HG02798 (cell line): ENCODE measurements at regions not wholly inside any gene's neighbourhood (a gene's known extent, or its start where the extent isn't known, plus 50 kb on each side); places are given as distances from the start of the nearest gene placed in this dataset.
A peak's percentile ranks its signal among the peaks of the same experiment; 100 is the strongest.
"Not testable (repeated sequence)": the region's sequence is repeated elsewhere in the genome, so short reads cannot be mapped to it uniquely, and the experiment has no call there.

Source experiments
- ATAC-seq: cut with Tn5 transposase; IDR thresholded peaks from one replicate; pipeline ENCODE4 v1.9.1; 2021; ENCODE audit warnings: mild to moderate bottlenecking; ENCODE audit not compliant: unreplicated experiment, poor library complexity

- ATAC-seq: no peak
Measured at GRCh38 chr13:76829572-76830327, 56.5 kb downstream of the KCTD12 start.

- peak; percentile 56 for ATAC-seq
Measured at GRCh38 chr13:76828316-76828741, 57.9 kb downstream of the KCTD12 start.

GRCh38 chr13:76826527-76826926, 59.7 kb downstream of the KCTD12 start:
- ATAC-seq: no peak

GRCh38 chr13:76825430-76825829, 60.8 kb downstream of the KCTD12 start:
- no peak for ATAC-seq

- no peak for ATAC-seq
Measured at GRCh38 chr13:76823969-76824368, 62.2 kb downstream of the KCTD12 start.

GRCh38 chr13:76822698-76823267, 63.4 kb downstream of the KCTD12 start:
- peak; percentile 36 for ATAC-seq

GRCh38 chr13:76821222-76821621, 65.0 kb downstream of the KCTD12 start:
- not testable (repeated sequence) for ATAC-seq

- no peak for ATAC-seq
Measured at GRCh38 chr13:76820759-76821158, 65.4 kb downstream of the KCTD12 start.

- ATAC-seq: peak; percentile 42
Measured at GRCh38 chr13:76816394-76816793, 69.8 kb downstream of the KCTD12 start.

GRCh38 chr13:76815344-76815743, 70.9 kb downstream of the KCTD12 start:
- no peak for ATAC-seq

GRCh38 chr13:76813891-76814290, 72.3 kb downstream of the KCTD12 start:
- ATAC-seq: no peak

GRCh38 chr13:76813000-76813691, 73.1 kb downstream of the KCTD12 start:
- ATAC-seq: no peak

GRCh38 chr13:76812206-76812897, 73.9 kb downstream of the KCTD12 start:
- ATAC-seq: no peak

GRCh38 chr13:76809389-76809788, 76.8 kb downstream of the KCTD12 start:
- no peak for ATAC-seq

- no peak for ATAC-seq
Measured at GRCh38 chr13:76808927-76809326, 77.3 kb downstream of the KCTD12 start.

- no peak for ATAC-seq
Measured at GRCh38 chr13:76804801-76805200, 81.4 kb downstream of the KCTD12 start.

GRCh38 chr13:76803831-76804230, 82.4 kb downstream of the KCTD12 start:
- no peak for ATAC-seq

- ATAC-seq: no peak
Measured at GRCh38 chr13:76800943-76801342, 85.3 kb downstream of the KCTD12 start.

- peak; percentile 47 for ATAC-seq
Measured at GRCh38 chr13:76799696-76800095, 86.5 kb downstream of the KCTD12 start.

GRCh38 chr13:76798037-76798436, 88.2 kb downstream of the KCTD12 start:
- no peak for ATAC-seq

GRCh38 chr13:76797361-76797760, 88.8 kb downstream of the KCTD12 start:
- ATAC-seq: no peak
